Transverse colon (tissue), 4 donors: ENCODE measurements at regions not wholly inside any gene's neighbourhood (a gene's known extent, or its start where the extent isn't known, plus 50 kb on each side); places are given as distances from the start of the nearest gene placed in this dataset.

Experiments
- DNase-seq: peaks from one replicate; pipeline ENCODE4 v3.0.0-alpha.2; 2019
- H3K27ac ChIP-seq, 4 donors: fragments of 200-600 bp; sonication (generic); 2 replicates each; pipeline ENCODE4 v1.5.1; 2016 to 2018; ENCODE audit warnings: inconsistent platforms in 4 of 4
- H3K27me3 ChIP-seq: fragments of 200-600 bp; sonication (generic); 2 replicates; pipeline ENCODE4 v1.5.1; 2017; ENCODE audit warnings: inconsistent platforms
- H3K36me3 ChIP-seq, 4 donors: fragments of 200-600 bp; sonication (generic); 2 replicates each; pipeline ENCODE4 v1.5.1; 2017 to 2019; ENCODE audit warnings: inconsistent platforms in 4 of 4
- H3K4me1 ChIP-seq, 4 donors: fragments of 200-600 bp; sonication (generic); 2 replicates each; pipeline ENCODE4 v1.5.1; 2017 to 2020; ENCODE audit warnings: inconsistent platforms in 4 of 4
- H3K4me3 ChIP-seq, 4 donors: fragments of 200-600 bp; sonication (generic); 1 replicate in 1 of 4; 2 replicates in 3 of 4; pipeline versions ENCODE4 v1.5.1 to v1.6.1; 2017 to 2019; ENCODE audit warnings: inconsistent platforms in 4 of 4
- H3K9me3 ChIP-seq, 2 donors: fragments of 200-600 bp; sonication (generic); 2 replicates each; pipeline ENCODE4 v1.5.1; 2017 to 2019; ENCODE audit warnings: inconsistent platforms in 2 of 2
- EP300 ChIP-seq: sonication (generic); formaldehyde crosslinking; IDR thresholded peaks from one replicate; pipeline ENCODE4 v1.6.1; 2017; ENCODE audit warnings: antibody characterized with exemption, low read depth
- POLR2A ChIP-seq: fragments of 450-650 bp; IDR thresholded peaks from one replicate; pipeline ENCODE4 v1.6.1; 2016; ENCODE audit warnings: antibody characterized with exemption, mild to moderate bottlenecking, moderate library complexity
- POLR2AphosphoS5 ChIP-seq, 3 donors: sonication (generic); formaldehyde crosslinking; IDR thresholded peaks; one replicate each; pipeline ENCODE4 v1.6.1; 2016; ENCODE audit warnings: antibody characterized with exemption in 3 of 3
- WGBS, 2 donors: methylation state at CpG; one replicate each; pipeline ENCODE4 v1.1.5; 2018; ENCODE audit warnings: low coverage in 1 of 2; 5-methylcytosine and 5-hydroxymethylcytosine counted together
- in situ Hi-C, 4 donors: fragments of 200-750 bp; cut with MboI; loops; one replicate each; pipeline versions ENCODE4 v1.15.0 to v1.15.1; 2017; ENCODE audit warnings: low sequenced_read_pairs in 3 of 4, low pct_ligation_motif_present in 1 of 4, low pct_unique_long_range_greater_than_20kb in 1 of 4
- intact Hi-C: fragments of 100-400 bp; cut with DNase I; formaldehyde crosslinking; loops from one replicate; pipeline ENCODE4 v1.15.1; 2023; ENCODE audit warnings: low total_unique reads
- TF ChIP-seq, protein P1 (sequence below), 5 experiments: fragments of 200-600 bp in 3 of 5; fragments of 450-650 bp in 2 of 5; sonication (generic) in 3 of 5; IDR thresholded peaks; 1 replicate in 2 of 5; 2 replicates in 3 of 5; pipeline ENCODE4 v1.5.1; 2016 to 2017; ENCODE audit warnings: antibody characterized with exemption in 5 of 5, inconsistent platforms in 3 of 5, mild to moderate bottlenecking in 2 of 5, moderate library complexity in 1 of 5

DNA sequence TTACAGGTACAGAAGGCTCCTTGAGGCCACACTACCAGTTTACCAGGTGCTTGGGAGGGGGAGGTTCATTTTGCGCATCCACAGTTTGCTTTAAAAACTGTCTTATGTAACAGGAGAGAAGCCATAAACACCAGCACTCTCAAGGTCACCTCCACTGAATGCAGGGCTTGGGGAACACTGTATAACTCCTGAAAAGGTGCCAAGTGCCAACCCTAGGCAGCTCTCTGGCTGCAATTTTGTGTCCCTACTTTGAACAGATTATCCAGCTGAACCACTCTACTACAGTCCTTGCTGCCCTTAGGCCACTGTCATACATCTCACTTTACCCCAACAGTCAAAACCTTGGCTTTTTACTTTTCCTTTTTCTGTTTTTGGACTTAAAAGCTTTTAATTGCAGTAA lies 507.9 kb downstream of the SMARCA1 start:
- in situ Hi-C loops (no loop called here), intact Hi-C loops (no loop called here)
- no peaks in the 10 kb centered on the region for H3K9me3 ChIP-seq
- H3K27me3 ChIP-seq, result no peaks in the 10 kb centered on the region
- H3K27ac ChIP-seq, result no peak overlapping the region
- H3K36me3 ChIP-seq, result no peaks in the 10 kb centered on the region
- no peak overlapping the region for H3K4me3 ChIP-seq
- 100% methylated on average over 1 of the region's 1 CpG; no CpG with 5 or more reads in 1 of the 2 donors for WGBS, 2 donors
- no peak for TF ChIP-seq POLR2AphosphoS5 (IDR thresholded peaks at IDR 0.05)
- TF ChIP-seq EP300, result no peak
- TF ChIP-seq POLR2A, result no peak
- TF ChIP-seq, protein P1, sequence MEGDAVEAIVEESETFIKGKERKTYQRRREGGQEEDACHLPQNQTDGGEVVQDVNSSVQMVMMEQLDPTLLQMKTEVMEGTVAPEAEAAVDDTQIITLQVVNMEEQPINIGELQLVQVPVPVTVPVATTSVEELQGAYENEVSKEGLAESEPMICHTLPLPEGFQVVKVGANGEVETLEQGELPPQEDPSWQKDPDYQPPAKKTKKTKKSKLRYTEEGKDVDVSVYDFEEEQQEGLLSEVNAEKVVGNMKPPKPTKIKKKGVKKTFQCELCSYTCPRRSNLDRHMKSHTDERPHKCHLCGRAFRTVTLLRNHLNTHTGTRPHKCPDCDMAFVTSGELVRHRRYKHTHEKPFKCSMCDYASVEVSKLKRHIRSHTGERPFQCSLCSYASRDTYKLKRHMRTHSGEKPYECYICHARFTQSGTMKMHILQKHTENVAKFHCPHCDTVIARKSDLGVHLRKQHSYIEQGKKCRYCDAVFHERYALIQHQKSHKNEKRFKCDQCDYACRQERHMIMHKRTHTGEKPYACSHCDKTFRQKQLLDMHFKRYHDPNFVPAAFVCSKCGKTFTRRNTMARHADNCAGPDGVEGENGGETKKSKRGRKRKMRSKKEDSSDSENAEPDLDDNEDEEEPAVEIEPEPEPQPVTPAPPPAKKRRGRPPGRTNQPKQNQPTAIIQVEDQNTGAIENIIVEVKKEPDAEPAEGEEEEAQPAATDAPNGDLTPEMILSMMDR (IDR thresholded peaks at IDR 0.05), result no peak
- no peaks in the 10 kb centered on the region for H3K4me1 ChIP-seq
- no peak for DNase-seq

DNA sequence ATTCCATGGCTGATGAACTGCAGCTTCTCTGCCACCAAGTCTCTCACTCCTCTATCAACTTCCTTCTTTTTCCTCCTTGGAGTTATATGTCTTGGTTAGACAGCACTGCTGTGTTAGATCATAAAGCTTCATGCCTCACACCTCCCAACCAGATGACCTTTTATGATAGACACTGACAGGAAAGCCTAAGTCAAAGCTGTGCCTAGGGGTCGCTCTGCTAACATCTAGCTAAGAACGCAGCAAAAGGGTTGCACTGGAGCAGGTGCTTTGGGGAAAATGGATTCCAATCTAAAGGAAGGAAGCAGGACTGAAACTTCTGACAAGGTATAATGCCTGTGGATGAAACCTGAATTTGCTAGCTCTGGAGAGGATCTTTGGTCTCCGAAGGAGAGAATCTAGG lies 509.7 kb downstream of the SMARCA1 start:
- Histone ChIP-seq H3K27me3 (no peaks in the 10 kb centered on the region), H3K9me3 (no peaks in the 10 kb centered on the region), H3K4me1 (no peaks in the 10 kb centered on the region), H3K36me3 (no peaks in the 10 kb centered on the region), H3K27ac (no peak overlapping the region), H3K4me3 (no peak overlapping the region)
- 42% methylated on average over 3 of the region's 3 CpGs; no CpG with 5 or more reads in 1 of the 2 donors for WGBS, 2 donors
- TF ChIP-seq POLR2A, result no peak
- TF ChIP-seq EP300, result no peak
- TF ChIP-seq POLR2AphosphoS5 (IDR thresholded peaks at IDR 0.05), result no peak
- TF ChIP-seq, protein P1 (IDR thresholded peaks at IDR 0.05), result no peak
- in situ Hi-C loops, result no loop called here
- intact Hi-C loops, result no loop called here
- no peak for DNase-seq

DNA sequence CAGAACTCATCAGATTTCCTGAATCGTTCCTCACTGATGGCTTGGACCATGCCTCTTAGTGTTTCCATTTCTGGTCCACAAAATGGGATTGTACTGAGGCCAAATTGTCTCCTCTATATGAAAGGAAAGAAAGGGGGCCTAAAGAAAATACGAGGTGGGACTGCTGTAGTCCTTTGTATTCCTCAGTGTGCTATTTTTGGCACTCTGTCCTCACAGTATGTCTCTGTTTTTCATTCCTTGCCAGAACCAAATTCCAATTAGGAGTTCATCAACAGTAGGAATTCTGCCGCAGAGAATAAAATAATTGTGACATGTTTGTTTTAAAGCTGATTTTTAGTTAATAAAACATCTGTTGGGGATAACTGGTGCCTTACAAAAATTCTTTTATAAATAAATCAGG lies 515.7 kb downstream of the SMARCA1 start:
- in situ Hi-C loops (no loop called here), intact Hi-C loops (no loop called here)
- no peak for DNase-seq
- Histone ChIP-seq H3K9me3 (no peaks in the 10 kb centered on the region), H3K4me1 (no peaks in the 10 kb centered on the region), H3K4me3 (no peak overlapping the region), H3K27ac (no peak overlapping the region), H3K27me3 (no peaks in the 10 kb centered on the region), H3K36me3 (no peaks in the 10 kb centered on the region)
- TF ChIP-seq EP300 (no peak), POLR2AphosphoS5 (IDR thresholded peaks at IDR 0.05) (no peak), POLR2A (no peak)
- TF ChIP-seq, protein P1 (IDR thresholded peaks at IDR 0.05), result no peak
- 46 to 55% methylated on average over 2 to 3 of the region's 3 CpGs for WGBS, 2 donors

DNA sequence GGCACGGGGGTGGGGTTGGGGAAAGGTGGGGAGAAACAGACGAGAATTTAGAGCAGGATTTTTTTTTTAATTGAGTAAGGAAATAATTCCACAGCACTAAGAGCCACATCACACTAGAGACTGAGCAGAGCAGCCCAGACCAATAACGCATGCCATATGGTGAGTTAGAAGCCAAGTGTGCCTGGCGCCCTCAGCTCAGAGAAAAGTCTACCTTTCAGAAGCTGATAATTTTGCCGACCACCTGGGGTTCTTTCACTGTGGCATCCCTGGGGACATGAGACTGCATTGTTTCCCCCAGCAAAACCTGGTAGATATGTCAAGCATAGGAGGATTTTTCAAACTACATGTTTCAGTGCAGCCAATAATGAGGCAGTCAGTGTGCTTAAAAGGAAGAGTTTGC lies 516.8 kb downstream of the SMARCA1 start:
- Histone ChIP-seq H3K4me1 (no peaks in the 10 kb centered on the region), H3K27ac (no peak overlapping the region), H3K9me3 (no peaks in the 10 kb centered on the region), H3K27me3 (no peaks in the 10 kb centered on the region), H3K4me3 (no peak overlapping the region), H3K36me3 (no peaks in the 10 kb centered on the region)
- DNase-seq, result no peak
- WGBS, 2 donors, result 51% methylated on average over 5 of the region's 5 CpGs; no CpG with 5 or more reads in 1 of the 2 donors
- in situ Hi-C loops (no loop called here), intact Hi-C loops (no loop called here)
- TF ChIP-seq EP300 (no peak), POLR2AphosphoS5 (IDR thresholded peaks at IDR 0.05) (no peak), POLR2A (no peak)
- TF ChIP-seq, protein P1 (IDR thresholded peaks at IDR 0.05), result no peak
